SW 1271 (cell line): ENCODE measurements at regions not wholly inside any gene's neighbourhood (a gene's known extent, or its start where the extent isn't known, plus 50 kb on each side); places are given as distances from the start of the nearest gene placed in this dataset.

Source experiments
- DNase-seq, 2 experiments: peaks; one replicate each; lab custom pipeline; 2025; lab: John Stamatoyannopoulos, UW

- no peak for DNase-seq
These were observed 456.9 kb upstream of the JAG1 start for GRCh38 chr20:11130554-11131166.

DNA sequence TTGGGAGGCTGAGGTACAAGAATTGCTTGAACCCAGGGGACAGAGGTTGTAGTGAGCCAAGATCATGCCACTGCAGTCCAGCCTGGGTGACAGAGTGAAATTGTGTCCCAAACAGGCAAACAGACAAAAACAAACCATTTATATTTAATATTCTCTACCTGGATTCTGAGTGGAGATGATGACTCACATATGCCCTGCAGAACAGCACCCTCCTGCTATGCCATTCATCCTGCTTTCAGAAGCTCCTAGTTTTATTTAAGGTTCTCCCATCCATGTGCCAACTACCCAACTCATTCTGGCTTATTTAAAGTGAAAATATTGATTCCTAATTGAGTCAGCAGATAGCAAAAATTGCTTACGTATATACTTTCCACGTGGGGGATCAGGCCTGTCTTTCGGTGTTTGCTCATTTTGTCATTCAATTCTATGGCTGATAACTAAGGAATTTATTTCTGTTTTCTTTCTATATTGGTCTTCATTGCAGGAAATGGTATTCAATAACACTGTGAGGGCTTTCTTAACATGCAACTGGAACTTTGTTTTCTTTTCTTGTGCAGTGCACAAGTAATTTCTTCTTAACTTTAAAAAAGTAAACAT is 459.1 kb upstream of the JAG1 start:
- DNase-seq: no peak

GRCh38 chr20:11136691-11137090 is 462.9 kb upstream of the JAG1 start:
- no peak for DNase-seq

GRCh38 chr20:11137688-11138087 is 463.9 kb upstream of the JAG1 start:
- DNase-seq: no peak

DNA sequence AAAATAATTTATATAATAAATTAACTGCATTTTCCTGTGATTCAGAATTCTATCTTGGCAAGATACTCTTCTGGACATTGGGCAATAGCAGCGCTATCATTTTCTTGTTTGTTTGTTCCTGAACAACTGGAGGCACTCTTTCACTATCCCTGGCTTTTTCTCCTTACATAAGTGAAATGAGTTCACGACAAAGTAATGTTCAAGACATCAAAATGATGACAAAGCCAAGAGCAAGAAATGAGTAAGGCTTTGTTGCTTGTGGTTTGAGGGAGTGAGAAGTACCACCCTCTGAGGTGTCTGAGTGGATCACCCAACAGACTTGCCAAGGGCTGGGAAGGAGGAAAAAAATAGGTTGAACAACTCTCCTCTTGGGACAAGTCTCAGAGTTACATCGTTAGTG is 466.6 kb upstream of the JAG1 start:
- no peak for DNase-seq

DNA sequence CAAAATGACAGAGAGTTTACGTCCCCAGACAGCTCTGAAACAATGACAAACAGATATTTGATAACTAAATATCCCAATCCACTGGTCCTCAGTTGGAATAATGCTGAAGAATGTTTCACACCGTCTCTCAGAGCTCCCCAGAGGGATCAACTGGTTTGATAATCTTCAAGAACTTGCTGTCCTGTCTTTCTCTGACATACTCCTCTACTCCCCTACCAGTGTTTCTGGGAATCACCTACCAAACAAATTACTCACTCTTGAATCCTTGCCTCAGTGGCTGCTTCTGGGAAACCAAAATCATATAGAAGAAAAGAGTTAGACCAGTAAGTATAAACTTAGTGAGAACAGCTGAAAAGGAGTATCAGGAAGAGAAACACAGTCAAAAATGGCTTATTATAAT is 469.7 kb upstream of the JAG1 start:
- DNase-seq: no peak

GRCh38 chr20:11144114-11144950 is 470.5 kb upstream of the JAG1 start:
- no peak for DNase-seq

DNA sequence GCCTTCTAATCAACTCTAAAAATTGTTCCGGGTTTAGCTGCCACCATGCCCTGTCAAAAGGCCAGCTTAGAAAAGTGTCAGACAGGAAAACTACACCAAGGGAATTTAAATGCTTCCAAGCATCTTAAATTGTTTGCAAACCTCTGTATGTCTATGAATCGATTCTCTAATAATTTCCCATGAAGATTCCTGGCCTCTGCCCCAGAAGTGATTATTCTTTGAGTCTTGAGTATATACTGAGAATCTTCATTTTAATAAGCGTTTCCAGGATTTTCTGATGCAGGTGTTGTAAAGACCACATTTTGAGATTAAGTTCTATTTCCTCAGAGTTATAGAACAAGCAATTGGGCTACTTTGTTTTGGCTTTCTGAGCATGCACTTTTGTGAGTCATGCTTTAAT is 471.8 kb upstream of the JAG1 start:
- no peak for DNase-seq

GRCh38 chr20:11153819-11154218 is 480.0 kb upstream of the JAG1 start:
- no peak for DNase-seq

- no peak for DNase-seq
These were observed 481.5 kb upstream of the JAG1 start for GRCh38 chr20:11155156-11155756.

GRCh38 chr20:11156922-11157321 is 483.1 kb upstream of the JAG1 start:
- no peak for DNase-seq

DNA sequence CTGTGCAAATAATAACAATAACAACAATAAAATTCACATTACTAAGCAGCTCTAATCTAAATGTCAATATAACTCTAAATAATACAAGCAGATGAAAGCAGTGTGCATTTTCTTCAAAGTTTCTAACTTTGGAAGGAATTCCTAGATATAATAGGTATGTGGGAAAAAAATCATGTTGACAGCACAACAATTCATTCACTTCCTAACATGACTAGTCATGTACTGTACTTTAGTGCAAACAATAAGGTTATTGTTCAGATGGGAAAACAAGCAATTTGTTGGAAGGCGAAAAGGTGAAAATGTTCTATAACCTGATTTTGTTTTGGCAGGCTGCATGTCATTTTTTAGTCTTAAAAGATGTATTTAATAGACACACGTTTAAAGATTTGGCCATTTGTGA is 484.3 kb upstream of the JAG1 start:
- no peak for DNase-seq

DNA sequence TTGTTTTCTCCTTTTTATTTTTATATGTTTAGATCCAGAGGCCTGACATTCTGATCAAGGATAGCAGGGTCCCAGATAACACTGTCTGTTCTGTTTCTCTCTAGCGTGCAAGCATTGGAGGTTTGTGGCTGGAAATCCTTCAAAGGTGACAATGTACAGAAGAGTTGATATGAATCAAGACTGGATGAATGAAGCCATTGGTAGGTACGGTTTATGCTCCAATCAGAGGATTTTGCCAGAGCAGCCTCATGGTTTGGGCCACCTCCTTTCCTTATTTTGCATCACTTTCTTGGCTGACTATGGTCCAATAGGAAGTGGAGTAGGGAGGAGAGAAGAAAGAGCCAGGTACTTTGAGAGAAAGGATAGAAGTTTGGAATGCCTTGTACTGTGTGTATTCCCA is 484.8 kb upstream of the JAG1 start:
- DNase-seq: no peak

DNA sequence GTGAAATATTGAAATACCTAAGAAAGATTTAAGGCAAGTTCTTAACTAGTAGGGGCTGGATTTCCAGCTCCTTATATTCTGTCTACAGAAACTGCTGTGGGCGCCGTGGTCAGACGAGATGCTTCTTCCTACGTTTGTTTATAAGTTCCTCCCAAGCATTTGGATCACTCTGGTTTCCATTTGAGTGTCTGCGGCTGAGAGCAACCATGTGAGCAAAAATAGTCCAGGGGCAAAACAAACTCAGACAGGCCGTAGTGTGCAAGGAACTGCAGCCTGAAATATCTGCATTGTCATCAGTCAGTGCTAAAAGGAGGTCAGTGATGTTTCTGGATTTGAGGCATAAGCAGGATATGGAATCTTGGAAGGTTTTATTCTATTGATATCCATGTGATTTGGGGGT is 485.9 kb upstream of the JAG1 start:
- DNase-seq: no peak

DNA sequence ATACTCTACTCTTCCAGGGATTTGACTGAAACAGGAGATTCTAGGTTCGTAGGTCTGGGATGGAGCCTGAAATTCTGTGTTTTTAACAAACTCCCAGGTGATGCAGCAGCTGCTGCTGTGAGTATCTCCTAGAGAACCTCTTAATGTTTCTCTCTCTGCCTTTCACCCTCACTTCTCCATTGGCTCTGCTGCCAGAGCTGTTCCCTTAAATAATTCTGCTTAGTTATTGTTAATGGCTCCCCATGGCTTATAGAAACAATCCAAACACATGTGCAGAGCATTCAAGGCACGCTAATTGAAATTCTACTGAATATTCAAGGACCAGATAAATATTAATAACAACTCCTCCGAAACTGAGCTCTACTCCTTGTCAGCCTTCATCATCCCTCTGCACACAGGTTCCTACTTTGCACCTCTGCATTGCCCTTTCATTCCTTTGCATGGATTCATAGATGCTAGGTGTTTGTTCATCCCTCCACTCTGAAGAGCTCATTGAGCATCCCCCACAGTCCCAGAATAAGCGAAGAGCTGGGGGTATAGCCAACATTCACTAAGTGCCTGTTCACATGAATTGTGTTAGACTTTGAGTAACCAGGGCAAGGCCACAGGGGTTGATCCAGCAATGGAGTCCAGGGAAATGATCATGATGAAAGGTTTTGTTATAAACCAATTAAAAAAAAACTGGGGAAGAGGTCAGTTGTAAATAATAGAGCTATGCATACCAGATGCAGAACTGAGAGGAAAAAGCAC is 488.4 kb upstream of the JAG1 start:
- DNase-seq: no peak

DNA sequence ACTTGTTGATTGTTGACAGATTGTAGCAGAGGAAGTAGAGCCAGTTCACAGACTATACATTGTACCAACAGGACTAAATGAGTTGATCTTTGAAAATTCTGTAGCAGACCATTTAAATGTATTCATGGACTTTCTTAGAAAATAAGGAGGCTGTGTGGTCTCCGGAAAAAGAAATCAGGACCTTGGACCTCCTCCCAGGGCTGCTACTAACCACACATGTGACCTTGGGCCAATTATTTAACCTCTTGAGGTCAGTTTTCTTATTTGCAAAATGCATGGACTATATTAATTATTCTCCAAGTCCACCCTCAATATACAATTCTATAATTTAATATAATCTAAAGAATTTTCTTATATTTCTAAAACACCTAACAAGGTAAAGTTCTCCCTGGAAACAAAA is 492.0 kb upstream of the JAG1 start:
- DNase-seq: no peak

DNA sequence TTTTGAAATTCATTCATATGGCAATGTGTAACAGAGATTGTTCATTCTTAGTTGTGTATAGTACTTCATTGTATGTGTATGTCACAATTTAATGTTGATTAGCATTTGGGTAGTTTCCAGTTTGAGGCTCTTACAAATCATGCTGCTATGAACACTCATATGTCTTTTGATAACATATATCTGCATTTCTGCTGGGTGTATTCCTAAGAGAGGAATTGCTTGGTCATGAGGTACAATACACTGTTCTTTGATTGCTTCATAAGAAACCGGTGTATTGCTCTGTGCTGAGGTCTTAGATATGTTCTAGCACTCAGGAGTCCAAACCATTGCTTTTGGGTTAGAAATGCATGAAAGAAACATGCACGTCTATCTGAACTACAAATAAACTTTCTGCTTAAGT is 492.9 kb upstream of the JAG1 start:
- DNase-seq: no peak

GRCh38 chr20:11168026-11168425 is 494.2 kb upstream of the JAG1 start:
- no peak for DNase-seq

DNA sequence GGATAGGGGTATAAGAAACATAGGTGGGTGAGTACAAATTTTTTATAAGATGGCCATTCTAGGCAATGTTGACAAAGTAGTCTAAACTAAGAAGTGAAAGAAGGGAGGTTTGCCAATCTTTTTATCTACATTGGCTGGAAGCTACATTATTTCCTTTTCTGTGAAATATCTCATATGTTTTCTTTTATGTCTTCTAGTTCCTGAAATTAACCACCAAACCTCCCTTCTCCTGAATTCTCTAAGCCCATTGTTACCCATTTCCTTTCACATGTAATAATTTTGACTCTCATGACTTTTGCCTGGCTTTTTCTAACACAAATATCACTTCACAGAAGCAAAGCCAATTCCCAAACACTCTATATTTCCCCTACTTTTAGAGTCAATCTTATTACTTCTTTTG is 496.2 kb upstream of the JAG1 start:
- no peak for DNase-seq

DNA sequence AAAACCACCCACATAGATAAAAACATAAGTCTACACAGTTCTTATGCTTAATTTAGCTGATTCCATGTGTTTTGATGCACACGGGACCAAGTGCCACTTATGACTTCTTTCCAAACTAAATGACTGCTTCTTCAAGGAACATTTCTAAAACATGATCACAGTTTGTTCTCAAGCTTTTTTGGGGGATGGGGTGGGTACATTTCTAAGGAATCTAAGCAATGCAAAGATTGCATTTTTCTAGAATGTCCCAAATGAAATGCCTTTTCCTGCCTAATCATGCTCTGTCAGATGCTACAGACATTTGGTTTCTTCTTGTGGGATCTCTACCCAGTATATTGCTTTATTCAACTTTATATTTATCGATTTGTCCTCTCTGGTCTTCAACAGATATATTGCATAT is 496.8 kb upstream of the JAG1 start:
- no peak for DNase-seq

DNA sequence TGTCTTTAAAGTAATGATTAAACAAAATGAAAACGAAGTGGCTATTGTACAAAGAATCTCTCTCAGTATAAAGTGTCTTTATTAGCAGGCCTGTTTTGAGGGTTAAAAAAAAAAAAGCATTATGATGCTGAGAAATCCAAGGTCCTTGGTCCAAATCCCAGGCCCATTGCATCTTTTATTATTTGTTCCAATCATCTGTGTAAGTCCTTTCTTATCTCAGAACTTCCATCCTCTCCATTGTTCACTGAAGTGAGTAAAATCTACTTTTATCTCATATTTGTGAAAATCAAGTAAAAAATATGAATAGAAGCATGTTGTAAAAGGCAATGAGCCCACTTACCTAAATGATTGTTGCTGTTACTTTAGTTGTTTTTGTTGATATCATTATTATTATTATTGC is 499.1 kb upstream of the JAG1 start:
- DNase-seq: no peak

GRCh38 chr20:11173916-11174315 is 500.1 kb upstream of the JAG1 start:
- DNase-seq: no peak
